ENCODE measurements at regions not wholly inside any gene's neighbourhood (a gene's known extent, or its start where the extent isn't known, plus 50 kb on each side); places are given as distances from the start of the nearest gene placed in this dataset.

- ChIA-PET POLR2A (no interaction called here), CTCF (no interaction called here)
- no peak for ATAC-seq
- H3K4me1 Mint-ChIP-seq: no peaks in the 10 kb centered on the region
- H3K36me3 Mint-ChIP-seq: peaks cover 32% of the 10 kb centered on the region
- DNase-seq (ENCODE audit: low spot score): no peak
- H3K27me3 Mint-ChIP-seq (ENCODE audit: low read depth): no peaks in the 10 kb centered on the region
- H3K4me3 Mint-ChIP-seq: no peak overlapping the region
- H3K9me3 Mint-ChIP-seq: peaks cover 52% of the 10 kb centered on the region
- H3K27ac Mint-ChIP-seq: no peak overlapping the region
- TF ChIP-seq NFYB (CRISPR knock-in tag; conservative IDR thresholded peaks at IDR 0.05; ENCODE audit: low read depth) (no peak), ZSCAN18 (CRISPR knock-in tag; IDR thresholded peaks at IDR 0.05) (no peak), FOXP1 (CRISPR knock-in tag; IDR thresholded peaks at IDR 0.05; ENCODE audit: borderline replicate concordance) (no peak), ZNF219 (CRISPR knock-in tag; IDR thresholded peaks at IDR 0.05; ENCODE audit: borderline replicate concordance) (no peak), FOXP4 (CRISPR knock-in tag; IDR thresholded peaks at IDR 0.05) (no peak), HMGA2 (CRISPR knock-in tag; IDR thresholded peaks at IDR 0.05) (no peak), USF2 (CRISPR knock-in tag; IDR thresholded peaks at IDR 0.05) (no peak), AFF4 (CRISPR knock-in tag; IDR thresholded peaks at IDR 0.05; ENCODE audit: borderline replicate concordance) (no peak), GRHL2 (CRISPR knock-in tag; IDR thresholded peaks at IDR 0.05; ENCODE audit: insufficient replicate concordance, severe bottlenecking) (no peak), TCF7 (CRISPR knock-in tag; IDR thresholded peaks at IDR 0.05; ENCODE audit: low read depth) (no peak)
These were observed 356.4 kb upstream of the PRICKLE1 start for GRCh38 chr12:42945927-42946326.

GRCh38 chr12:42944516-42944915 is 355.0 kb upstream of the PRICKLE1 start:
- no peak for DNase-seq (ENCODE audit: low spot score)
- Mint-ChIP-seq H3K4me3 (no peak overlapping the region), H3K27ac (no peak overlapping the region), H3K27me3 (ENCODE audit: low read depth) (no peaks in the 10 kb centered on the region), H3K4me1 (no peaks in the 10 kb centered on the region), H3K36me3 (peaks cover 42% of the 10 kb centered on the region), H3K9me3 (peaks cover 61% of the 10 kb centered on the region)
- no peak for ATAC-seq
- ChIA-PET CTCF (no interaction called here), POLR2A (no interaction called here)
- TF ChIP-seq MYBL2 (CRISPR knock-in tag; IDR thresholded peaks at IDR 0.05) (no peak), ZNF219 (CRISPR knock-in tag; IDR thresholded peaks at IDR 0.05; ENCODE audit: borderline replicate concordance) (no peak), AFF4 (CRISPR knock-in tag; IDR thresholded peaks at IDR 0.05; ENCODE audit: borderline replicate concordance) (no peak), TCF7 (CRISPR knock-in tag; IDR thresholded peaks at IDR 0.05; ENCODE audit: low read depth) (no peak), RELA (CRISPR knock-in tag; IDR thresholded peaks at IDR 0.05; ENCODE audit: borderline replicate concordance) (no peak), GRHL2 (CRISPR knock-in tag; IDR thresholded peaks at IDR 0.05; ENCODE audit: insufficient replicate concordance, severe bottlenecking) (no peak), ZNF532 (CRISPR knock-in tag; IDR thresholded peaks at IDR 0.05; ENCODE audit: borderline replicate concordance) (no peak), MXD4 (CRISPR knock-in tag; IDR thresholded peaks at IDR 0.05; ENCODE audit: borderline replicate concordance) (no peak)

Measured in WTC11 (cell line).